ENCODE measurements at regions not wholly inside any gene's neighbourhood (a gene's known extent, or its start where the extent isn't known, plus 50 kb on each side); places are given as distances from the start of the nearest gene placed in this dataset.

DNA sequence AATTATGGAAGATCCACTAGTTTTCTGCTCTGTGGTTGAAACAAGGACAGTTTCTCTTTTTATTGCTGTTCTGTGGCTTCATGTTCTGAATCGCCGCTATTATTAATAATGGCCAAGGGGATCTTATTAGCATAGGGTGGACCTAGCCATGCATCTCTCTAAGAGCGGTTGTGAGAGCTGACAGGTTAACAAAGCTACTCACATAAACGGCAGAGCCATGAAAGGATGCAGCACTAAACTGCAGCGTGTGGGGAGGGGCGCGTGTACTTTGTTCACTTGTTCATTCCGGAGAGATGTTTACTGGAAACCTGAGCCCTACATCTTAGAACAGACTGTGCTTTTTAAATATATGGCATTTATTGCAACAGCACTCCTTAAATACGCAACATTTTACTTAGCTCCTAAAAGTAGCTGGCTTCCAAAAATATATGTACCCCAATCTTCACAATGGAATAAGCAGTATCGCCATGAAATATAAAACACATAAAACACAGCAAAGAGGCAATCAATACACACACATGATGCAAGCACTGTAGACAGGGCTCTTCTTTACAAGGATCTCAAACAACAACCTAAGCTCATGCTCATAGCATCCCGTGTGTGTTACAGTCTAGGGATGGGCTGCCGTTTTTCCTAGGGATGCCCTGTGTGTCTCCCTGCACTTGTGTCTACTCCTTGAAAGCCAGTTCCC, 424.6 kb downstream of the MED10 start:
- TF ChIP-seq ZNF654 (tag by site-specific recombination; IDR thresholded peaks at IDR 0.05; ENCODE audit: low read depth) (no peak), ZNF791 (tag by site-specific recombination; IDR thresholded peaks at IDR 0.05) (no peak), ZNF274 (IDR thresholded peaks at IDR 0.05; ENCODE audit: low read length) (no peak), ZNF274 (tag by site-specific recombination; IDR thresholded peaks at IDR 0.05; ENCODE audit: borderline replicate concordance) (no peak), TRIM28 (IDR thresholded peaks at IDR 0.05; ENCODE audit: borderline replicate concordance, low read length) (no peak)
- TF ChIP-seq, protein P1, sequence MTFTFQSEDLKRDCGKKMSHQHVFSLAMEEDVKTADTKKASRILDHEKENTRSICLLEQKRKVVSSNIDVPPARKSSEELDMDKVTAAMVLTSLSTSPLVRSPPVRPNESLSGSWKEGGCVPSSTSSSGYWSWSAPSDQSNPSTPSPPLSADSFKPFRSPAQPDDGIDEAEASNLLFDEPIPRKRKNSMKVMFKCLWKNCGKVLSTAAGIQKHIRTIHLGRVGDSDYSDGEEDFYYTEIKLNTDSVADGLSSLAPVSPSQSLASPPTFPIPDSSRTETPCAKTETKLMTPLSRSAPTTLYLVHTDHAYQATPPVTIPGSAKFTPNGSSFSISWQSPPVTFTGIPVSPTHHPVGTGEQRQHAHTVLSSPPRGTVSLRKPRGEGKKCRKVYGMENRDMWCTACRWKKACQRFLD (tag by site-specific recombination; IDR thresholded peaks at IDR 0.05), result no peak
- TF ChIP-seq, protein P2, sequence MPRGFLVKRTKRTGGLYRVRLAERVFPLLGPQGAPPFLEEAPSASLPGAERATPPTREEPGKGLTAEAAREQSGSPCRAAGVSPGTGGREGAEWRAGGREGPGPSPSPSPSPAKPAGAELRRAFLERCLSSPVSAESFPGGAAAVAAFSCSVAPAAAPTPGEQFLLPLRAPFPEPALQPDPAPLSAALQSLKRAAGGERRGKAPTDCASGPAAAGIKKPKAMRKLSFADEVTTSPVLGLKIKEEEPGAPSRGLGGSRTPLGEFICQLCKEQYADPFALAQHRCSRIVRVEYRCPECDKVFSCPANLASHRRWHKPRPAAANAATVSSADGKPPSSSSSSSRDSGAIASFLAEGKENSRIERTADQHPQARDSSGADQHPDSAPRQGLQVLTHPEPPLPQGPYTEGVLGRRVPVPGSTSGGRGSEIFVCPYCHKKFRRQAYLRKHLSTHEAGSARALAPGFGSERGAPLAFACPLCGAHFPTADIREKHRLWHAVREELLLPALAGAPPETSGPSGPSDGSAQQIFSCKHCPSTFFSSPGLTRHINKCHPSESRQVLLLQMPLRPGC (tag by site-specific recombination; IDR thresholded peaks at IDR 0.05), result no peak
- TF ChIP-seq, protein P3, sequence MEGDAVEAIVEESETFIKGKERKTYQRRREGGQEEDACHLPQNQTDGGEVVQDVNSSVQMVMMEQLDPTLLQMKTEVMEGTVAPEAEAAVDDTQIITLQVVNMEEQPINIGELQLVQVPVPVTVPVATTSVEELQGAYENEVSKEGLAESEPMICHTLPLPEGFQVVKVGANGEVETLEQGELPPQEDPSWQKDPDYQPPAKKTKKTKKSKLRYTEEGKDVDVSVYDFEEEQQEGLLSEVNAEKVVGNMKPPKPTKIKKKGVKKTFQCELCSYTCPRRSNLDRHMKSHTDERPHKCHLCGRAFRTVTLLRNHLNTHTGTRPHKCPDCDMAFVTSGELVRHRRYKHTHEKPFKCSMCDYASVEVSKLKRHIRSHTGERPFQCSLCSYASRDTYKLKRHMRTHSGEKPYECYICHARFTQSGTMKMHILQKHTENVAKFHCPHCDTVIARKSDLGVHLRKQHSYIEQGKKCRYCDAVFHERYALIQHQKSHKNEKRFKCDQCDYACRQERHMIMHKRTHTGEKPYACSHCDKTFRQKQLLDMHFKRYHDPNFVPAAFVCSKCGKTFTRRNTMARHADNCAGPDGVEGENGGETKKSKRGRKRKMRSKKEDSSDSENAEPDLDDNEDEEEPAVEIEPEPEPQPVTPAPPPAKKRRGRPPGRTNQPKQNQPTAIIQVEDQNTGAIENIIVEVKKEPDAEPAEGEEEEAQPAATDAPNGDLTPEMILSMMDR (tag by site-specific recombination; IDR thresholded peaks at IDR 0.05), result no peak
